Erythroblast (primary cell): ENCODE measurements at regions not wholly inside any gene's neighbourhood (a gene's known extent, or its start where the extent isn't known, plus 50 kb on each side); places are given as distances from the start of the nearest gene placed in this dataset.

Experiments
- GATA1 ChIP-seq: IDR thresholded peaks from 2 replicates; pipeline ENCODE4 v1.6.1; 2011; ENCODE audit warnings: low read depth, mild to moderate bottlenecking, control low read depth, low read length, moderate library complexity
- POLR2A ChIP-seq: IDR thresholded peaks from 2 replicates; pipeline ENCODE4 v1.6.1; 2011; ENCODE audit warnings: mild to moderate bottlenecking, low read length

GRCh38 chr10:33725430-33725829 is 391.0 kb upstream of the NRP1 start:
- TF ChIP-seq POLR2A (no peak), GATA1 (no peak)
